ENCODE measurements at regions not wholly inside any gene's neighbourhood (a gene's known extent, or its start where the extent isn't known, plus 50 kb on each side); places are given as distances from the start of the nearest gene placed in this dataset.

GRCh38 chr12:16453319-16453718 is 105.9 kb downstream of the MGST1 start:
- Histone ChIP-seq H3K9me3 (ENCODE audit: insufficient read depth, low read depth, low read length) (no peaks in the 10 kb centered on the region), H3K14ac (ENCODE audit: low read length) (no peak overlapping the region), H3K9ac (ENCODE audit: low read length) (no peak overlapping the region), H3K18ac (ENCODE audit: low read length) (no peak overlapping the region), H3K4me3 (ENCODE audit: low read depth, low read length) (no peak overlapping the region), H4K8ac (ENCODE audit: low read depth, low read length) (no peak overlapping the region), H3K4ac (ENCODE audit: low read depth, low read length) (no peak overlapping the region), H2BK12ac (ENCODE audit: low read length) (no peak overlapping the region), H3K27ac (ENCODE audit: low read depth, low read length) (no peak overlapping the region), H4K12ac (ENCODE audit: low read depth, low read length) (no peak overlapping the region), H3K27me3 (ENCODE audit: insufficient read depth, low read length) (no peaks in the 10 kb centered on the region), H3K36me3 (ENCODE audit: control insufficient read depth in 1 of 2, insufficient read depth in 2 of 2, low read length in 2 of 2) (no peaks in the 10 kb centered on the region), H2AFZ (ENCODE audit: insufficient read depth, low read length, poor library complexity) (no peak overlapping the region), H3K79me1 (ENCODE audit: low read length) (no peaks in the 10 kb centered on the region), H3K79me2 (ENCODE audit: control insufficient read depth, insufficient read depth, low read length, poor library complexity) (no peaks in the 10 kb centered on the region), H2BK120ac (ENCODE audit: insufficient read depth, low read length, poor library complexity) (no peak overlapping the region), H4K91ac (ENCODE audit: low read depth, low read length) (no peak overlapping the region), H2AK5ac (ENCODE audit: low read length) (no peak overlapping the region), H3K4me1 (ENCODE audit: control insufficient read depth in 1 of 2, insufficient read depth in 2 of 2, low read length in 2 of 2) (no peaks in the 10 kb centered on the region), H3K4me2 (ENCODE audit: low read length) (no peak overlapping the region), H2BK5ac (ENCODE audit: low read depth, low read length, poor library complexity) (no peak overlapping the region), H3K23ac (ENCODE audit: low read length) (no peak overlapping the region)
- WGBS (ENCODE audit: extremely low coverage, insufficient coverage, insufficient read length), result no CpG with 5 or more reads among the region's 3 CpGs
- no peak for DNase-seq

DNA sequence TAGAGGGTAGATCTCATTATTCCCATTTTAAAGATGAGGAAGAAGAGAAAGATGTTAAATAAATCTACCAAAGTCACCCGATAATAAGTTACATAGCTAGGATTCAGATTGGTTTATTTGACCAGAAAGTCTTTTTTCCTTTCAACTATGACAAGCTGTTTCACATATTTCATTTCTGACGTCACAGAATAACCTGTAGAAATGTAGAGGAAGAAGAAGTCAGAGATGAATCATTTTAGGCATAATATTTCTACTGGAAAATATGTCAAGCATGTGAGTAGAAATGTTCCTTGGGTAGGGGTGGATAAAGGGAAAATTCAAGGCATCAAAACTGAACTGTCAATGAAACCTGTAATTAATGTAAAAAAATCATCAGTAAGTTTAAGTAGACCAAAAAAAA is 107.0 kb downstream of the MGST1 start:
- no peak overlapping the region for H2AFZ ChIP-seq (ENCODE audit: insufficient read depth, low read length, poor library complexity)
- no peak overlapping the region for H3K18ac ChIP-seq (ENCODE audit: low read length)
- H4K91ac ChIP-seq (ENCODE audit: low read depth, low read length), result no peak overlapping the region
- H2BK5ac ChIP-seq (ENCODE audit: low read depth, low read length, poor library complexity), result no peak overlapping the region
- no peaks in the 10 kb centered on the region for H3K36me3 ChIP-seq (ENCODE audit: control insufficient read depth in 1 of 2, insufficient read depth in 2 of 2, low read length in 2 of 2)
- H4K8ac ChIP-seq (ENCODE audit: low read depth, low read length), result no peak overlapping the region
- H2BK12ac ChIP-seq (ENCODE audit: low read length), result no peak overlapping the region
- no peaks in the 10 kb centered on the region for H3K4me1 ChIP-seq (ENCODE audit: control insufficient read depth in 1 of 2, insufficient read depth in 2 of 2, low read length in 2 of 2)
- no peak overlapping the region for H3K4ac ChIP-seq (ENCODE audit: low read depth, low read length)
- H4K12ac ChIP-seq (ENCODE audit: low read depth, low read length), result no peak overlapping the region
- H3K9ac ChIP-seq (ENCODE audit: low read length), result no peak overlapping the region
- H3K23ac ChIP-seq (ENCODE audit: low read length), result no peak overlapping the region
- no peak overlapping the region for H3K14ac ChIP-seq (ENCODE audit: low read length)
- no peaks in the 10 kb centered on the region for H3K79me1 ChIP-seq (ENCODE audit: low read length)
- H3K9me3 ChIP-seq (ENCODE audit: insufficient read depth, low read depth, low read length), result no peaks in the 10 kb centered on the region
- H3K4me3 ChIP-seq (ENCODE audit: low read depth, low read length), result no peak overlapping the region
- no peak overlapping the region for H2AK5ac ChIP-seq (ENCODE audit: low read length)
- DNase-seq, result peak; percentile 17 to 80
- H3K79me2 ChIP-seq (ENCODE audit: control insufficient read depth, insufficient read depth, low read length, poor library complexity), result no peaks in the 10 kb centered on the region
- H3K4me2 ChIP-seq (ENCODE audit: low read length), result no peak overlapping the region
- H3K27me3 ChIP-seq (ENCODE audit: insufficient read depth, low read length), result no peaks in the 10 kb centered on the region
- no peak overlapping the region for H2BK120ac ChIP-seq (ENCODE audit: insufficient read depth, low read length, poor library complexity)
- no CpG with 5 or more reads among the region's 2 CpGs for WGBS (ENCODE audit: extremely low coverage, insufficient coverage, insufficient read length)
- H3K27ac ChIP-seq (ENCODE audit: low read depth, low read length), result no peak overlapping the region

DNA sequence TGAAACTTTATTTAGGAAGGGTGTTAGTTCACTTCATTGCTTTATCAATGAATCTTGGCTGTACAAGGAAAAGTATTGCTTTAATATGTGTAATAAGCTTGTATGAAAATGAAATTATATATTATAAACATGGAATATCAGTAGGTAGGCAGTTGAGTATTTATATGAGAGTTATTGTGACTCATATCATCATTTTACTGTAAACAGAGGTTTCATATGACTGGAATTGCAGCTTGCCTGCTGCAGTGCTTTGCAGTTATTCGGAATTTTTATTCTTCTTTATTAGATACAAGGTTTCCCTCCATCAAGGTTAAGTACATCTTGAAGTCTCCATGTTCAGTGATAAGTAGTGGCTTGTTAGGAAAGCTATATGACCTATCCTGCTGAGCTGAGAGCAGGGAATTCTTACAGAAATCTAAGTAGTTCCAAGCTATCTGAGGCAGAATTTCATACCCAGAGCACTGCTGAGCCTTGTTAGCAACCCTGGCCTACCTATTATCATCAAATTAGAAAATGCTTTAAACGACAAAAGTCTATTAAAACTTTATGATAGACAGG is 111.2 kb downstream of the MGST1 start:
- no peak for DNase-seq
- no peak overlapping the region for H2BK12ac ChIP-seq (ENCODE audit: low read length)
- no peaks in the 10 kb centered on the region for H3K79me2 ChIP-seq (ENCODE audit: control insufficient read depth, insufficient read depth, low read length, poor library complexity)
- no peak overlapping the region for H4K8ac ChIP-seq (ENCODE audit: low read depth, low read length)
- H3K4ac ChIP-seq (ENCODE audit: low read depth, low read length), result no peak overlapping the region
- no peaks in the 10 kb centered on the region for H3K36me3 ChIP-seq (ENCODE audit: control insufficient read depth in 1 of 2, insufficient read depth in 2 of 2, low read length in 2 of 2)
- H3K4me2 ChIP-seq (ENCODE audit: low read length), result no peak overlapping the region
- no peaks in the 10 kb centered on the region for H3K27me3 ChIP-seq (ENCODE audit: insufficient read depth, low read length)
- H2AFZ ChIP-seq (ENCODE audit: insufficient read depth, low read length, poor library complexity), result no peak overlapping the region
- no peaks in the 10 kb centered on the region for H3K9me3 ChIP-seq (ENCODE audit: insufficient read depth, low read depth, low read length)
- no peak overlapping the region for H2BK5ac ChIP-seq (ENCODE audit: low read depth, low read length, poor library complexity)
- H3K4me3 ChIP-seq (ENCODE audit: low read depth, low read length), result no peak overlapping the region
- no peak overlapping the region for H3K18ac ChIP-seq (ENCODE audit: low read length)
- H2AK5ac ChIP-seq (ENCODE audit: low read length), result no peak overlapping the region
- H4K12ac ChIP-seq (ENCODE audit: low read depth, low read length), result no peak overlapping the region
- H3K4me1 ChIP-seq (ENCODE audit: control insufficient read depth in 1 of 2, insufficient read depth in 2 of 2, low read length in 2 of 2), result no peaks in the 10 kb centered on the region
- H2BK120ac ChIP-seq (ENCODE audit: insufficient read depth, low read length, poor library complexity), result no peak overlapping the region
- no peaks in the 10 kb centered on the region for H3K79me1 ChIP-seq (ENCODE audit: low read length)
- no peak overlapping the region for H4K91ac ChIP-seq (ENCODE audit: low read depth, low read length)
- WGBS (ENCODE audit: extremely low coverage, insufficient coverage, insufficient read length), result no CpG with 5 or more reads among the region's 2 CpGs
- no peak overlapping the region for H3K9ac ChIP-seq (ENCODE audit: low read length)
- no peak overlapping the region for H3K14ac ChIP-seq (ENCODE audit: low read length)
- H3K23ac ChIP-seq (ENCODE audit: low read length), result no peak overlapping the region
- no peak overlapping the region for H3K27ac ChIP-seq (ENCODE audit: low read depth, low read length)

DNA sequence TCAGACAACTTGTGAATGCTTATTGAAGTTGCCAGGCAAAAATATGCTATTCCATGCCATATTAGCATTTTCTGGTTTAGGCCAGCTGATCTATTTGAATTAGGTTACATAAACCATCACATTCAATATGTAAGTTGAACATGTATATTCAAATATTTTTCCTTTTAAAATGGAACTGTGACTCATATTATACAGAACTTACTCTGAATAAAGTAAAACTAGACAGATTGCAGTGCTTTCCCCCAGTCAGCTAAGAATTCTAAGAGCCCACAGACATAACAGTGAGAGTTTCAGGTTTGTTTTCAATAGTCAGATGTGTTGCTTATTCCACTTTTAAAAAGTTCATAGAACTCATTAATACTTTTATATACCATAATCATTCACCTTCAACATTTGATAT is 119.8 kb downstream of the MGST1 start:
- Histone ChIP-seq H4K12ac (ENCODE audit: low read depth, low read length) (no peak overlapping the region), H4K91ac (ENCODE audit: low read depth, low read length) (no peak overlapping the region)

More for the DNA sequence above, 119.8 kb downstream of the MGST1 start:
- H2BK120ac ChIP-seq (ENCODE audit: insufficient read depth, low read length, poor library complexity), result no peak overlapping the region
- no peaks in the 10 kb centered on the region for H3K36me3 ChIP-seq (ENCODE audit: control insufficient read depth in 1 of 2, insufficient read depth in 2 of 2, low read length in 2 of 2)
- no peak overlapping the region for H3K4ac ChIP-seq (ENCODE audit: low read depth, low read length)
- no peak overlapping the region for H2AFZ ChIP-seq (ENCODE audit: insufficient read depth, low read length, poor library complexity)
- no peak overlapping the region for H2AK5ac ChIP-seq (ENCODE audit: low read length)
- H3K27ac ChIP-seq (ENCODE audit: low read depth, low read length), result no peak overlapping the region
- no peak overlapping the region for H2BK12ac ChIP-seq (ENCODE audit: low read length)
- no peaks in the 10 kb centered on the region for H3K79me2 ChIP-seq (ENCODE audit: control insufficient read depth, insufficient read depth, low read length, poor library complexity)
- no peaks in the 10 kb centered on the region for H3K79me1 ChIP-seq (ENCODE audit: low read length)
- no peak overlapping the region for H3K23ac ChIP-seq (ENCODE audit: low read length)
- no peak overlapping the region for H4K8ac ChIP-seq (ENCODE audit: low read depth, low read length)
- H2BK5ac ChIP-seq (ENCODE audit: low read depth, low read length, poor library complexity), result no peak overlapping the region
- H3K9me3 ChIP-seq (ENCODE audit: insufficient read depth, low read depth, low read length), result no peaks in the 10 kb centered on the region
- H3K27me3 ChIP-seq (ENCODE audit: insufficient read depth, low read length), result no peaks in the 10 kb centered on the region
- no peak for DNase-seq
- H3K9ac ChIP-seq (ENCODE audit: low read length), result no peak overlapping the region
- H3K4me3 ChIP-seq (ENCODE audit: low read depth, low read length), result no peak overlapping the region
- no peak overlapping the region for H3K4me2 ChIP-seq (ENCODE audit: low read length)
- H3K18ac ChIP-seq (ENCODE audit: low read length), result no peak overlapping the region
- H3K4me1 ChIP-seq (ENCODE audit: control insufficient read depth in 1 of 2, insufficient read depth in 2 of 2, low read length in 2 of 2), result no peaks in the 10 kb centered on the region
- no peak overlapping the region for H3K14ac ChIP-seq (ENCODE audit: low read length)

Data from trophoblast cell (in vitro differentiated cells and primary cell).